Spleen (tissue), 7 donors: ENCODE measurements at regions not wholly inside any gene's neighbourhood (a gene's known extent, or its start where the extent isn't known, plus 50 kb on each side); places are given as distances from the start of the nearest gene placed in this dataset.

Experiments
- POLR2A ChIP-seq, 3 donors: fragments of 450-650 bp; IDR thresholded peaks; one replicate each; pipeline ENCODE4 v1.5.1; 2017; ENCODE audit warnings: antibody characterized with exemption in 3 of 3, mild to moderate bottlenecking in 1 of 3
- POLR2AphosphoS5 ChIP-seq, 3 donors: sonication (generic); formaldehyde crosslinking; IDR thresholded peaks; one replicate each; pipeline ENCODE4 v1.5.1; 2017; ENCODE audit warnings: antibody characterized with exemption in 3 of 3
- TF ChIP-seq, protein P1 (sequence below), 11 experiments: fragments of 200-600 bp in 7 of 11; fragments of 450-650 bp in 4 of 11; sonication (generic) in 4 of 11; IDR thresholded peaks in 8 of 11; conservative IDR thresholded peaks in 3 of 11; 1 replicate in 7 of 11; 2 replicates in 4 of 11; pipeline versions ENCODE4 v1.4.0 to v1.8.0; 2016 to 2021; ENCODE audit warnings: antibody characterized with exemption in 11 of 11, inconsistent platforms in 4 of 11, mild to moderate bottlenecking in 1 of 11
- donor health status: DM: no; HTN: no; CAD: no; lungs with moderate emphysema.
- donor health status: DM: no; HTN: no; CAD: no.
- donor health status: DM: no; HTN: no; CAD: no.

DNA sequence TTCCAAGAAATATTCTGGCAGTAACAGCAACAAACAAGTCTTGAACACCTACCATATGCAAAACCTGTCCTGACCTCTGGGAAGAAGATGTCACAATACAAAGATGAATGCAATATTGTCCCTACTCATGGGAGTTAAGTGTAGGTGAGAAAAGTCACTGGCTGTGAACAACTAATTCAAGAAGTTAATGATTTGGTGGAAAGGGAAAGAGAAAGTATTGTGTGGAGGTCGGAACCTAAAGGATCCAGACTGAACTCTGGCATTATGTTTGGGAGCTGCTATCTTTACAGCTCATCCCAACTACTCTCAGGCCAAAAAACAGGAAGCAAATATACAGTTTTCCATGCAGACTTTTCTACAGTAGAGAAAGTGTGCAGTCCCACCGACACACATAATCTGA lies 285.3 kb upstream of the PRDM1 start:
- TF ChIP-seq, protein P1, sequence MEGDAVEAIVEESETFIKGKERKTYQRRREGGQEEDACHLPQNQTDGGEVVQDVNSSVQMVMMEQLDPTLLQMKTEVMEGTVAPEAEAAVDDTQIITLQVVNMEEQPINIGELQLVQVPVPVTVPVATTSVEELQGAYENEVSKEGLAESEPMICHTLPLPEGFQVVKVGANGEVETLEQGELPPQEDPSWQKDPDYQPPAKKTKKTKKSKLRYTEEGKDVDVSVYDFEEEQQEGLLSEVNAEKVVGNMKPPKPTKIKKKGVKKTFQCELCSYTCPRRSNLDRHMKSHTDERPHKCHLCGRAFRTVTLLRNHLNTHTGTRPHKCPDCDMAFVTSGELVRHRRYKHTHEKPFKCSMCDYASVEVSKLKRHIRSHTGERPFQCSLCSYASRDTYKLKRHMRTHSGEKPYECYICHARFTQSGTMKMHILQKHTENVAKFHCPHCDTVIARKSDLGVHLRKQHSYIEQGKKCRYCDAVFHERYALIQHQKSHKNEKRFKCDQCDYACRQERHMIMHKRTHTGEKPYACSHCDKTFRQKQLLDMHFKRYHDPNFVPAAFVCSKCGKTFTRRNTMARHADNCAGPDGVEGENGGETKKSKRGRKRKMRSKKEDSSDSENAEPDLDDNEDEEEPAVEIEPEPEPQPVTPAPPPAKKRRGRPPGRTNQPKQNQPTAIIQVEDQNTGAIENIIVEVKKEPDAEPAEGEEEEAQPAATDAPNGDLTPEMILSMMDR (IDR thresholded peaks at IDR 0.05 in 8 of 11, conservative IDR thresholded peaks at IDR 0.05 in 3 of 11): no peak
- TF ChIP-seq POLR2AphosphoS5 (IDR thresholded peaks at IDR 0.05) (no peak), POLR2A (IDR thresholded peaks at IDR 0.05) (no peak)
